ENCODE measurements at regions not wholly inside any gene's neighbourhood (a gene's known extent, or its start where the extent isn't known, plus 50 kb on each side); places are given as distances from the start of the nearest gene placed in this dataset.

- H3K4me3 ChIP-seq, result no peak overlapping the region
- intact Hi-C loops (cut with DNase I; ENCODE audit: low total_unique reads), result no loop called here
These were observed 455.1 kb downstream of the KIF2B start for GRCh38 chr17:54277868-54278267.

GRCh38 chr17:54280741-54281140, 458.0 kb downstream of the KIF2B start:
- H3K4me3 ChIP-seq, result no peak overlapping the region
- DNase-seq, result no peak
- H3K36me3 ChIP-seq, result no peaks in the 10 kb centered on the region
- H3K4me1 ChIP-seq, result no peaks in the 10 kb centered on the region
- TF ChIP-seq POLR2A (IDR thresholded peaks at IDR 0.05) (no peak), CTCF (IDR thresholded peaks at IDR 0.05) (no peak)
- no peaks in the 10 kb centered on the region for H3K9me3 ChIP-seq
- no peaks in the 10 kb centered on the region for H3K27me3 ChIP-seq
- no peak overlapping the region for H3K27ac ChIP-seq
- intact Hi-C loops (cut with DNase I; ENCODE audit: low total_unique reads), result no loop called here

More at GRCh38 chr17:54277868-54278267, 455.1 kb downstream of the KIF2B start:
- Histone ChIP-seq H3K4me1 (no peaks in the 10 kb centered on the region), H3K9me3 (no peaks in the 10 kb centered on the region), H3K36me3 (no peaks in the 10 kb centered on the region), H3K27ac (no peak overlapping the region), H3K27me3 (no peaks in the 10 kb centered on the region)
- no peak for DNase-seq
- TF ChIP-seq CTCF (IDR thresholded peaks at IDR 0.05) (no peak), POLR2A (IDR thresholded peaks at IDR 0.05) (no peak)

- H3K9me3 ChIP-seq, result no peaks in the 10 kb centered on the region
- no peaks in the 10 kb centered on the region for H3K27me3 ChIP-seq
- no peaks in the 10 kb centered on the region for H3K36me3 ChIP-seq
- no peak overlapping the region for H3K4me3 ChIP-seq
- intact Hi-C loops (cut with DNase I; ENCODE audit: low total_unique reads), result no loop called here
- H3K4me1 ChIP-seq, result no peaks in the 10 kb centered on the region
- DNase-seq, result no peak
- no peak overlapping the region for H3K27ac ChIP-seq
- TF ChIP-seq POLR2A (IDR thresholded peaks at IDR 0.05) (no peak), CTCF (IDR thresholded peaks at IDR 0.05) (no peak)
These were observed 460.2 kb downstream of the KIF2B start for GRCh38 chr17:54282886-54283285.

- Histone ChIP-seq H3K27me3 (no peaks in the 10 kb centered on the region), H3K36me3 (no peaks in the 10 kb centered on the region), H3K9me3 (no peaks in the 10 kb centered on the region), H3K27ac (no peak overlapping the region), H3K4me3 (no peak overlapping the region), H3K4me1 (no peaks in the 10 kb centered on the region)
- TF ChIP-seq POLR2A (IDR thresholded peaks at IDR 0.05), result no peak
- TF ChIP-seq CTCF (IDR thresholded peaks at IDR 0.05), result no peak
- no peak for DNase-seq
- intact Hi-C loops (cut with DNase I; ENCODE audit: low total_unique reads), result no loop called here
These were observed 484.6 kb downstream of the KIF2B start for GRCh38 chr17:54307351-54307750.

- H3K27me3 ChIP-seq, result no peaks in the 10 kb centered on the region
- no peaks in the 10 kb centered on the region for H3K9me3 ChIP-seq
- H3K4me3 ChIP-seq, result no peak overlapping the region
- DNase-seq, result no peak
- no peak for TF ChIP-seq POLR2A (IDR thresholded peaks at IDR 0.05)
- no peak overlapping the region for H3K27ac ChIP-seq
- H3K36me3 ChIP-seq, result no peaks in the 10 kb centered on the region
- no peaks in the 10 kb centered on the region for H3K4me1 ChIP-seq
- intact Hi-C loops (cut with DNase I; ENCODE audit: low total_unique reads), result no loop called here
These were observed 502.1 kb downstream of the KIF2B start for GRCh38 chr17:54324813-54325212.

- TF ChIP-seq POLR2A (IDR thresholded peaks at IDR 0.05) (no peak), CTCF (IDR thresholded peaks at IDR 0.05) (no peak)
- H3K27ac ChIP-seq, result no peak overlapping the region
- no peaks in the 10 kb centered on the region for H3K9me3 ChIP-seq
- intact Hi-C loops (cut with DNase I; ENCODE audit: low total_unique reads), result no loop called here
- no peaks in the 10 kb centered on the region for H3K36me3 ChIP-seq
- no peaks in the 10 kb centered on the region for H3K27me3 ChIP-seq
- H3K4me1 ChIP-seq, result no peaks in the 10 kb centered on the region
- no peak overlapping the region for H3K4me3 ChIP-seq
- DNase-seq, result no peak
These were observed 517.0 kb downstream of the KIF2B start for GRCh38 chr17:54339731-54340130.

Data from uterus (tissue), 3 donors.